HL-60 (cell line): ENCODE measurements at regions not wholly inside any gene's neighbourhood (a gene's known extent, or its start where the extent isn't known, plus 50 kb on each side); places are given as distances from the start of the nearest gene placed in this dataset.

Experiments
- REST ChIP-seq: IDR thresholded peaks from 2 replicates; pipeline ENCODE4 v1.6.1; 2012; ENCODE audit warnings: low read depth; ENCODE audit not compliant: insufficient replicate concordance
- SPI1 ChIP-seq: IDR thresholded peaks from 2 replicates; pipeline ENCODE4 v1.6.1; 2012; ENCODE audit warnings: low read depth, mild to moderate bottlenecking, borderline replicate concordance
- TF ChIP-seq, protein P1 (sequence below): IDR thresholded peaks from one replicate; pipeline ENCODE4 v1.5.1; 2011; ENCODE audit warnings: low read length, control low read depth, inconsistent platforms; ENCODE audit not compliant: insufficient read depth

GRCh38 chr12:89836026-89836425 is 127.4 kb upstream of the ATP2B1 start:
- TF ChIP-seq, protein P1, sequence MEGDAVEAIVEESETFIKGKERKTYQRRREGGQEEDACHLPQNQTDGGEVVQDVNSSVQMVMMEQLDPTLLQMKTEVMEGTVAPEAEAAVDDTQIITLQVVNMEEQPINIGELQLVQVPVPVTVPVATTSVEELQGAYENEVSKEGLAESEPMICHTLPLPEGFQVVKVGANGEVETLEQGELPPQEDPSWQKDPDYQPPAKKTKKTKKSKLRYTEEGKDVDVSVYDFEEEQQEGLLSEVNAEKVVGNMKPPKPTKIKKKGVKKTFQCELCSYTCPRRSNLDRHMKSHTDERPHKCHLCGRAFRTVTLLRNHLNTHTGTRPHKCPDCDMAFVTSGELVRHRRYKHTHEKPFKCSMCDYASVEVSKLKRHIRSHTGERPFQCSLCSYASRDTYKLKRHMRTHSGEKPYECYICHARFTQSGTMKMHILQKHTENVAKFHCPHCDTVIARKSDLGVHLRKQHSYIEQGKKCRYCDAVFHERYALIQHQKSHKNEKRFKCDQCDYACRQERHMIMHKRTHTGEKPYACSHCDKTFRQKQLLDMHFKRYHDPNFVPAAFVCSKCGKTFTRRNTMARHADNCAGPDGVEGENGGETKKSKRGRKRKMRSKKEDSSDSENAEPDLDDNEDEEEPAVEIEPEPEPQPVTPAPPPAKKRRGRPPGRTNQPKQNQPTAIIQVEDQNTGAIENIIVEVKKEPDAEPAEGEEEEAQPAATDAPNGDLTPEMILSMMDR: no peak
- TF ChIP-seq REST: no peak
- no peak for TF ChIP-seq SPI1
